HEK293 (cell line): ENCODE measurements at regions not wholly inside any gene's neighbourhood (a gene's known extent, or its start where the extent isn't known, plus 50 kb on each side); places are given as distances from the start of the nearest gene placed in this dataset.

Experiments used
- CTCF ChIA-PET: fragments of 350-600 bp; formaldehyde crosslinking; extraction: SDS; loops from one replicate; lab custom pipeline; 2021; ENCODE audit warnings: antibody characterized with exemption; lab: Yijun Ruan, JAX
- POLR2A ChIA-PET: fragments of 300-600 bp; formaldehyde crosslinking; extraction: SDS; loops from one replicate; lab custom pipeline; 2020; ENCODE audit warnings: antibody characterized with exemption, inconsistent platforms; lab: Yijun Ruan, JAX
- H3K27ac ChIP-seq: fragments of 200-500 bp; sonication (Bioruptor generic); 2 replicates; pipeline ENCODE4 v1.5.1; 2014; ENCODE audit warnings: low read depth, low read length, control low read depth, inconsistent platforms; ENCODE audit errors: extremely low read depth
- H3K36me3 ChIP-seq, 2 experiments: fragments of 200-500 bp in 1 of 2; sonication (Bioruptor generic) in 1 of 2; 1 replicate in 1 of 2; 2 replicates in 1 of 2; pipeline ENCODE4 v1.5.1; 2014 to 2017; ENCODE audit warnings: inconsistent platforms in 2 of 2, low read length in 2 of 2; ENCODE audit not compliant: control insufficient read depth in 2 of 2, insufficient read depth in 1 of 2
- H3K4me1 ChIP-seq: fragments of 200-500 bp; sonication (Bioruptor generic); 2 replicates; pipeline ENCODE4 v1.5.1; 2014; ENCODE audit warnings: mild to moderate bottlenecking, low read length, inconsistent platforms; ENCODE audit not compliant: control insufficient read depth, insufficient read depth
- H3K4me3 ChIP-seq: 2 replicates; pipeline ENCODE4 v1.5.1; 2011; ENCODE audit warnings: low read depth, mild to moderate bottlenecking, control low read depth, low read length, moderate library complexity
- H3K9me3 ChIP-seq: fragments of 200-500 bp; sonication (Bioruptor generic); 2 replicates; pipeline ENCODE4 v1.5.1; 2014; ENCODE audit warnings: low read depth, low read length, inconsistent platforms; ENCODE audit not compliant: control insufficient read depth, insufficient read depth
- FEZF1 ChIP-seq: fragments of 450-650 bp; formaldehyde crosslinking; IDR thresholded peaks from 2 replicates; pipeline ENCODE4 v1.5.1; 2016; ENCODE audit warnings: missing biosample characterization, missing genetic modification characterization
- GFI1B ChIP-seq: fragments of 450-650 bp; formaldehyde crosslinking; IDR thresholded peaks from 2 replicates; pipeline ENCODE4 v1.5.1; 2016; ENCODE audit warnings: missing biosample characterization, missing genetic modification characterization
- HIC1 ChIP-seq: fragments of 450-650 bp; formaldehyde crosslinking; IDR thresholded peaks from 2 replicates; pipeline ENCODE4 v1.5.1; 2016; ENCODE audit warnings: missing biosample characterization, missing genetic modification characterization
- REST ChIP-seq: fragments of 450-650 bp; formaldehyde crosslinking; IDR thresholded peaks from 2 replicates; pipeline ENCODE4 v1.5.1; 2016; ENCODE audit warnings: missing biosample characterization, missing genetic modification characterization
- ZBTB44 ChIP-seq: fragments of 450-650 bp; IDR thresholded peaks from 2 replicates; pipeline ENCODE4 v1.5.1; 2018; ENCODE audit warnings: missing biosample characterization, mild to moderate bottlenecking, missing genetic modification characterization
- ZNF211 ChIP-seq: fragments of 450-650 bp; formaldehyde crosslinking; IDR thresholded peaks from 2 replicates; pipeline ENCODE4 v1.5.1; 2016; ENCODE audit warnings: low read depth, missing biosample characterization, missing genetic modification characterization
- ZNF221 ChIP-seq: fragments of 450-650 bp; formaldehyde crosslinking; IDR thresholded peaks from 2 replicates; pipeline ENCODE4 v1.5.1; 2017; ENCODE audit warnings: missing biosample characterization, missing genetic modification characterization, borderline replicate concordance
- ZNF266 ChIP-seq: fragments of 450-650 bp; formaldehyde crosslinking; IDR thresholded peaks from 2 replicates; pipeline ENCODE4 v1.5.1; 2016; ENCODE audit warnings: missing biosample characterization, missing genetic modification characterization, low read depth
- ZNF398 ChIP-seq: fragments of 450-650 bp; formaldehyde crosslinking; IDR thresholded peaks from 2 replicates; pipeline ENCODE4 v1.5.1; 2017; ENCODE audit warnings: missing biosample characterization, missing genetic modification characterization
- ZNF416 ChIP-seq: fragments of 450-650 bp; formaldehyde crosslinking; IDR thresholded peaks from 2 replicates; pipeline ENCODE4 v1.5.1; 2016; ENCODE audit warnings: missing biosample characterization, missing genetic modification characterization
- ZNF548 ChIP-seq: fragments of 450-650 bp; formaldehyde crosslinking; IDR thresholded peaks from 2 replicates; pipeline ENCODE4 v1.5.1; 2016; ENCODE audit warnings: missing biosample characterization, missing genetic modification characterization
- ZNF560 ChIP-seq: fragments of 450-650 bp; formaldehyde crosslinking; IDR thresholded peaks from 2 replicates; pipeline ENCODE4 v1.5.1; 2017; ENCODE audit warnings: missing biosample characterization, missing genetic modification characterization, borderline replicate concordance
- ZNF580 ChIP-seq: fragments of 450-650 bp; formaldehyde crosslinking; IDR thresholded peaks from 2 replicates; pipeline ENCODE4 v1.5.1; 2016; ENCODE audit warnings: missing biosample characterization, missing genetic modification characterization
- ZNF658 ChIP-seq: fragments of 450-650 bp; formaldehyde crosslinking; IDR thresholded peaks from 2 replicates; pipeline ENCODE4; 2016; ENCODE audit warnings: missing biosample characterization, missing genetic modification characterization
- TF ChIP-seq, protein P1 (sequence below): fragments of 450-650 bp; formaldehyde crosslinking; conservative IDR thresholded peaks from 2 replicates; pipeline ENCODE4 v1.5.1; 2016; ENCODE audit warnings: low read depth, missing biosample characterization, missing genetic modification characterization

DNA sequence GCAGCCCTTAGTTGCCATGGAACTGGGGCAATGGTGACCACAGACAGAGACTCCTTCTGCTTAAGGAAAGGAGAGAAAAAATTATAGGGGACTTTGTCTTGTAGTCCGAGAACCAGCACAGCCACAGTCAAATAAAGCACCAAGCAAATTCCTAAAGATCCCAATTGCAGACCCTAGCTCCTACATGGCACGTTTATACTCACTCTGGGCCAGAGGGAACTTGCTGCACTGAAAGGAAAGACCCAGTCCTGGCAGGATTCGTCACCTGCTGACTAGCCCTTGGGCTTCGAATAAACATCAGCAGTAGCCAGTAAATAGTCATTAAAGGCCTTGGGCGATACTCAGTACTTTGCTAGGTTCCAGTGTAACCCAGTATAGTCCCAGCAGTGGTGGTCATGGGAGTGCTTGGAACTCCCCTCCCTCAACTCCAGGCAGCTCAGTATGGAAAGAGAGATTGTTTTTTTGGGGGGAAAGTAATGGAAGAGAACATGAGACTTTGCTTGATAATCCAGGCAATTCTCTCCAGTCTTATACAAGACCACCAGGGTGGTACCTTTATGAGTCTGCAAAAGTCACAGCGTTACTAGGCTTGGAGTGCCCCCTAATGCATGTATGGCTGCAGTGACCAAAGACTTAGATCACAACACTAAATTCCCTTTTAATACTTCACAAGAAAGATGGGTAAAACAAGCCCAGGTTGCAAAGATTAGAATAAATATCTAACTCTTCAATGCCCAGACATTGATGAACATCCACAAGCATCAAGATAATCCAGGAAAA is 66.4 kb upstream of the AGTR1 start:
- H3K4me1 ChIP-seq: no peaks in the 10 kb centered on the region
- H3K27ac ChIP-seq: no peak overlapping the region
- ChIA-PET CTCF (interaction anchor here (0.6 to 0.7 kb wide), 2 partner anchors 88 to 468 kb away, joined by 3 to 4 read pairs; no protein-coding TSS in a partner anchor), POLR2A (no interaction called here)
- H3K36me3 ChIP-seq: no peaks in the 10 kb centered on the region
- TF ChIP-seq ZNF221 (tag by site-specific recombination): no peak
- no peak for TF ChIP-seq ZBTB44
- no peak for TF ChIP-seq FEZF1 (tag by site-specific recombination)
- TF ChIP-seq ZNF398 (tag by site-specific recombination): no peak
- no peak for TF ChIP-seq ZNF658 (tag by site-specific recombination)
- TF ChIP-seq REST (tag by site-specific recombination): no peak
- TF ChIP-seq ZNF266 (tag by site-specific recombination): no peak
- H3K4me3 ChIP-seq: no peak overlapping the region
- H3K9me3 ChIP-seq: no peaks in the 10 kb centered on the region

DNA sequence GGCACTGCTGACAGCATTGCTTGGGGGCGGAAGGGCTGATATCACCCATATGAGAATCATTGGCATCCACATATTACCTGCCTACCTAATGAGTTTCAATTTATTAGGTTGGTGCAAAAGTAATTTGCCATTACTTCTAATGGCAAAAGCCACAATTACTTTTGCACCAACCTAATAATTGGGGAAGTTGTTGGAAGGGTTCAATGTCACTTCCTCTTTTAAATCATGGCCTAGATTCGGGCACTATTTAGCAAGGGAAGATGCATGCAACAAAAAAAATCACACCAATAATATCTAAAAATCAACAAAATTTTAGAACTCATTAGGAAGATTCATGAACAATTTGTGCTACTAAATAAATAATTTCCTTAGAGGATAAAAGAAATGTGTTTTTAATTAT is 56.0 kb upstream of the AGTR1 start:
- H3K36me3 ChIP-seq: no peaks in the 10 kb centered on the region
- no peak overlapping the region for H3K4me3 ChIP-seq
- no peak overlapping the region for H3K27ac ChIP-seq
- POLR2A ChIA-PET: no interaction called here
- CTCF ChIA-PET: no interaction called here
- no peak for TF ChIP-seq ZNF211 (tag by site-specific recombination)
- no peaks in the 10 kb centered on the region for H3K9me3 ChIP-seq
- H3K4me1 ChIP-seq: no peaks in the 10 kb centered on the region

DNA sequence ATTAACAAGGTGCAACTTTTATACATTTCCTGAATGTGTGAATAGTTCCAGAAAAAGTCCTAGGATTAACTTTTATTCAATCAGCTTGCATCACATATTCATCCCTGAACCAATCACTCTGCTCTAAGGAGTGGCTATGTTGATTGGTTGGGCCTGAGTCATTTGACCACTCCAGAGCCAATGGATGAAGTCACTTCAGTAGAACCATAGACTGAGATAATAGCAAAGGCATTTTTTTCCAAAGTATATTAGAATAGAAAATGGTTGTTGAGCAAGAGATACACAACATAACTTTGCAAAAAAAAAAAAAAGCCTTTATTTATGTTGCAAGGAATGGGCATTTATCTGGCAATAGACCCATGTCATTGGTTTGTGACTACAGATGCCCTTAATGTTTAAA is 55.5 kb upstream of the AGTR1 start:
- Histone ChIP-seq H3K27ac (no peak overlapping the region), H3K4me1 (no peaks in the 10 kb centered on the region), H3K4me3 (no peak overlapping the region), H3K36me3 (no peaks in the 10 kb centered on the region), H3K9me3 (no peaks in the 10 kb centered on the region)
- ChIA-PET POLR2A (no interaction called here), CTCF (no interaction called here)
- TF ChIP-seq, protein P1, sequence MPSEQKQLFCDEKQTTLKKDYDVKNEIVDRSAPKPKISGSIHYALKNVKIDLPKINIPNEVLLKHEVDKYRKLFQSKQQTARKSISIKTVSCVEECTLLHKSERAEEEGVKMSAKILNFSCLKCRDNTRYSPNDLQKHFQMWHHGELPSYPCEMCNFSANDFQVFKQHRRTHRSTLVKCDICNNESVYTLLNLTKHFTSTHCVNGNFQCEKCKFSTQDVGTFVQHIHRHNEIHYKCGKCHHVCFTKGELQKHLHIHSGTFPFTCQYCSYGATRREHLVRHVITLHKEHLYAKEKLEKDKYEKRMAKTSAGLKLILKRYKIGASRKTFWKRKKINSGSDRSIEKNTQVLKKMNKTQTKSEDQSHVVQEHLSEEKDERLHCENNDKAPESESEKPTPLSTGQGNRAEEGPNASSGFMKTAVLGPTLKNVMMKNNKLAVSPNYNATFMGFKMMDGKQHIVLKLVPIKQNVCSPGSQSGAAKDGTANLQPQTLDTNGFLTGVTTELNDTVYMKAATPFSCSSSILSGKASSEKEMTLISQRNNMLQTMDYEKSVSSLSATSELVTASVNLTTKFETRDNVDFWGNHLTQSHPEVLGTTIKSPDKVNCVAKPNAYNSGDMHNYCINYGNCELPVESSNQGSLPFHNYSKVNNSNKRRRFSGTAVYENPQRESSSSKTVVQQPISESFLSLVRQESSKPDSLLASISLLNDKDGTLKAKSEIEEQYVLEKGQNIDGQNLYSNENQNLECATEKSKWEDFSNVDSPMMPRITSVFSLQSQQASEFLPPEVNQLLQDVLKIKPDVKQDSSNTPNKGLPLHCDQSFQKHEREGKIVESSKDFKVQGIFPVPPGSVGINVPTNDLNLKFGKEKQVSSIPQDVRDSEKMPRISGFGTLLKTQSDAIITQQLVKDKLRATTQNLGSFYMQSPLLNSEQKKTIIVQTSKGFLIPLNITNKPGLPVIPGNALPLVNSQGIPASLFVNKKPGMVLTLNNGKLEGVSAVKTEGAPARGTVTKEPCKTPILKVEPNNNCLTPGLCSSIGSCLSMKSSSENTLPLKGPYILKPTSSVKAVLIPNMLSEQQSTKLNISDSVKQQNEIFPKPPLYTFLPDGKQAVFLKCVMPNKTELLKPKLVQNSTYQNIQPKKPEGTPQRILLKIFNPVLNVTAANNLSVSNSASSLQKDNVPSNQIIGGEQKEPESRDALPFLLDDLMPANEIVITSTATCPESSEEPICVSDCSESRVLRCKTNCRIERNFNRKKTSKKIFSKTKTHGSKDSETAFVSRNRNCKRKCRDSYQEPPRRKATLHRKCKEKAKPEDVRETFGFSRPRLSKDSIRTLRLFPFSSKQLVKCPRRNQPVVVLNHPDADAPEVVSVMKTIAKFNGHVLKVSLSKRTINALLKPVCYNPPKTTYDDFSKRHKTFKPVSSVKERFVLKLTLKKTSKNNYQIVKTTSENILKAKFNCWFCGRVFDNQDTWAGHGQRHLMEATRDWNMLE (tag by site-specific recombination): no peak
- TF ChIP-seq ZNF580 (no peak), ZNF560 (tag by site-specific recombination) (no peak), GFI1B (tag by site-specific recombination) (no peak), ZNF416 (tag by site-specific recombination) (no peak), HIC1 (tag by site-specific recombination) (no peak), ZNF548 (tag by site-specific recombination) (no peak)
